Stomach smooth muscle (tissue), 2 donors: ENCODE measurements at regions not wholly inside any gene's neighbourhood (a gene's known extent, or its start where the extent isn't known, plus 50 kb on each side); places are given as distances from the start of the nearest gene placed in this dataset.

Experiments
- H3K27ac ChIP-seq: one replicate; pipeline ENCODE4 v1.7.0; 2013; ENCODE audit warnings: mild to moderate bottlenecking, low read length, inconsistent platforms
- H3K27me3 ChIP-seq, 2 donors: one replicate each; pipeline ENCODE4 v1.7.0; 2013; ENCODE audit warnings: low read length in 2 of 2; ENCODE audit not compliant: insufficient read depth in 2 of 2, control insufficient read depth in 1 of 2
- H3K36me3 ChIP-seq, 2 donors: one replicate each; pipeline ENCODE4 v1.7.0; 2013; ENCODE audit warnings: low read length in 2 of 2; ENCODE audit not compliant: control insufficient read depth in 2 of 2, insufficient read depth in 2 of 2
- H3K4me1 ChIP-seq: one replicate; pipeline ENCODE4 v1.7.0; 2013; ENCODE audit warnings: low read length; ENCODE audit not compliant: control insufficient read depth, insufficient read depth
- H3K4me3 ChIP-seq, 2 donors: one replicate each; pipeline ENCODE4 v1.7.0; 2013; ENCODE audit warnings: low read length in 2 of 2
- H3K9ac ChIP-seq, 2 donors: one replicate each; pipeline ENCODE4 v1.7.0; 2013; ENCODE audit warnings: low read length in 2 of 2, mild to moderate bottlenecking in 1 of 2
- H3K9me3 ChIP-seq, 2 donors: one replicate each; pipeline ENCODE4 v1.7.0; 2013; ENCODE audit warnings: low read length in 2 of 2; ENCODE audit not compliant: control insufficient read depth in 2 of 2
- donor health status: healthy.
- donor health status: Pancreatic carcinoma.

DNA sequence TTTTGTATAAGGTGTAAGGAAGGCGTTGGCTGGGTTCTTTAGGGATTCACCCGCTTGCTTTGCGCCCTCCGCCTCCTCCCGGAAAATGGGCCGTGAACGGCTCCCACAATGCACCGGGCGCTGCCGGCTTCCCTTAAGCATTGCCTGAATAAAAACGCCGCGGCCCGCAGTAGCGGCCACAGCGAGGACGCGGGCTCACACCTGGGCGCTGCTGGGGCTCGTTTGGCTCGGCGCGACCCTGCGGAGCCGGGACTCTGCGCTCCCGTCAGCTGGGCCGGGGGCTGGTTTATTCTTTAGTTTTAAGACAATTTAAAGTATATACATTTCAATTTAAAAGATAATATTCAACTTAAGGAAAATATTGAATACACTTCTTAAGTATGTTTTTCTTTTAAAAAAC, 343.5 kb upstream of the RGMA start:
- Histone ChIP-seq H3K27me3 (no peaks in the 10 kb centered on the region), H3K27ac (no peak overlapping the region), H3K4me3 (no peak overlapping the region), H3K36me3 (no peaks in the 10 kb centered on the region), H3K9me3 (no peaks in the 10 kb centered on the region), H3K4me1 (no peaks in the 10 kb centered on the region), H3K9ac (no peak overlapping the region)

GRCh38 chr15:93428807-93429351, 339.9 kb upstream of the RGMA start:
- Histone ChIP-seq H3K27me3 (no peaks in the 10 kb centered on the region), H3K36me3 (no peaks in the 10 kb centered on the region), H3K4me1 (no peaks in the 10 kb centered on the region), H3K27ac (no peak overlapping the region), H3K9me3 (no peaks in the 10 kb centered on the region), H3K9ac (no peak overlapping the region), H3K4me3 (no peak overlapping the region)

DNA sequence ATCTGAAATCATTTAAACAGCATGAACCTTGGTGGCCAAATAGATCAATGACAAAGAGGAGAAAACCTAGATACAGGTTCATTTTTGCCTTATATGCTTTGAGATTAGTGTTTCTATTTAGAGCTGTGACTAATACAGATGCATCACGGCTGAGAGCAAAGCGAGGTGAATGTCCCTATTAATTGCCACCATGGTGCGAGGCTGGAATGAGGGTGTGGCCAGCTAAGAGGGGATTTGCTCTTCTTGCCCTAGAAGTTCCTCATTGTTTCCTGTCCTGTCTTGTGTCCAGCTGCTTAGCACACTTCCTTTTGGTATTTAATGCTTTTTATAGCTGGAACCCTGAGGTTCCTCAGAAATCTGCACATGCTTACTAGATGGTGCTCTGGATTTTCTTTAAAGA, 339.1 kb upstream of the RGMA start:
- H3K4me1 ChIP-seq = no peaks in the 10 kb centered on the region
- no peak overlapping the region for H3K4me3 ChIP-seq
- H3K27me3 ChIP-seq = no peaks in the 10 kb centered on the region
- no peak overlapping the region for H3K9ac ChIP-seq
- no peaks in the 10 kb centered on the region for H3K9me3 ChIP-seq
- no peak overlapping the region for H3K27ac ChIP-seq
- H3K36me3 ChIP-seq = no peaks in the 10 kb centered on the region

- H3K27me3 ChIP-seq = no peaks in the 10 kb centered on the region
- no peak overlapping the region for H3K9ac ChIP-seq
- no peaks in the 10 kb centered on the region for H3K9me3 ChIP-seq
- H3K36me3 ChIP-seq = no peaks in the 10 kb centered on the region
- H3K4me1 ChIP-seq = no peaks in the 10 kb centered on the region
- no peak overlapping the region for H3K27ac ChIP-seq
- H3K4me3 ChIP-seq = no peak overlapping the region
These were observed 335.1 kb upstream of the RGMA start for GRCh38 chr15:93424131-93424530.

GRCh38 chr15:93422476-93422875, 333.5 kb upstream of the RGMA start:
- Histone ChIP-seq H3K9me3 (no peaks in the 10 kb centered on the region), H3K36me3 (no peaks in the 10 kb centered on the region), H3K27me3 (no peaks in the 10 kb centered on the region), H3K4me1 (peaks cover 3% of the 10 kb centered on the region), H3K9ac (no peak overlapping the region), H3K27ac (no peak overlapping the region), H3K4me3 (no peak overlapping the region)

- H3K36me3 ChIP-seq = no peaks in the 10 kb centered on the region
- H3K9ac ChIP-seq = no peak overlapping the region
- no peaks in the 10 kb centered on the region for H3K27me3 ChIP-seq
- H3K4me1 ChIP-seq = peaks cover 3% of the 10 kb centered on the region
- no peaks in the 10 kb centered on the region for H3K9me3 ChIP-seq
- no peak overlapping the region for H3K27ac ChIP-seq
- H3K4me3 ChIP-seq = no peak overlapping the region
These were observed 331.5 kb upstream of the RGMA start for GRCh38 chr15:93420477-93420876.

GRCh38 chr15:93420050-93420452, 331.0 kb upstream of the RGMA start:
- H3K36me3 ChIP-seq = no peaks in the 10 kb centered on the region
- no peaks in the 10 kb centered on the region for H3K9me3 ChIP-seq
- no peak overlapping the region for H3K27ac ChIP-seq
- H3K4me1 ChIP-seq = peaks cover 3% of the 10 kb centered on the region
- H3K4me3 ChIP-seq = no peak overlapping the region
- no peak overlapping the region for H3K9ac ChIP-seq
- H3K27me3 ChIP-seq = no peaks in the 10 kb centered on the region

DNA sequence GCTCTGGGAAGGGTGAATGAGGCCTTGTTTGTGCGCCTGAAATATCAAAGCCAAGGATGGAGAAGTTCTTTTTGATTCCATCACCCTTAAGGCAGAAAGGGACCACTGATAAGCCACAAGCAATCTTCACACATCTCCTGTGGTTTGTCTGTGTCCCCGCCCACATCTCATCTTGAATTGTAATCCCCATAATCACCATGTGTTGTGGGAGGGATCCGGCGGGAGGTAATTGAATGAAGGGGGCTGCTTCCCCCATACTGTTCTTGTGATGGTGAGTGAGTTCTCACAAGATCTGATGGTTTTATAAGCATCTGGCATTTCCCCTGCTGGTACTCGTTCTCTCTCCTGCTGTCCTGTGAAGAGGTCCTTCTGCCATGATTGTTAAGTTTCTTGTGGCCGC, 329.6 kb upstream of the RGMA start:
- H3K4me3 ChIP-seq = no peak overlapping the region
- H3K9ac ChIP-seq = no peak overlapping the region
- H3K27ac ChIP-seq = no peak overlapping the region
- H3K9me3 ChIP-seq = no peaks in the 10 kb centered on the region
- peaks cover 3% of the 10 kb centered on the region for H3K4me1 ChIP-seq
- no peaks in the 10 kb centered on the region for H3K27me3 ChIP-seq
- no peaks in the 10 kb centered on the region for H3K36me3 ChIP-seq

DNA sequence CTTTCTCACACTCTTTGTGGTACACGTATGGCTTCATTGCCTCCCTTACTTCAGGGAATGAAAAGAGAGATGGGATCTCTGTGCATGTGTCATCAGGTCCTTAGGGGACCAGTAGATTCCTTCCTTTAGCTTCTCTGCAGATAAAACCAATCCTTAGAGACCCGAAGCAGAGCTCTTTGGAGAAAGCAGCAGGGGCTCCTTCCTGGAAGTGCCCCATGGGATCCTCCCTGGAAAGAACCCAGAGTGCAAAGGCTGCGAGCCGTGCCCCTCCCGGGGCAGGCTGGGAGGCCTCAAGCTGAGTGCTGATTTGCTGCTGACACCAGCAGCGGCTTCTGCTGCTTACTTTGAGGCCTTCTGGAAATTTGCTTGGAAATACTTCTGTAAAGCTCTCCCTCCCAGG, 328.6 kb upstream of the RGMA start:
- Histone ChIP-seq H3K36me3 (no peaks in the 10 kb centered on the region), H3K9ac (no peak overlapping the region), H3K9me3 (no peaks in the 10 kb centered on the region), H3K27ac (no peak overlapping the region), H3K4me1 (peaks cover 3% of the 10 kb centered on the region), H3K27me3 (no peaks in the 10 kb centered on the region), H3K4me3 (no peak overlapping the region)

DNA sequence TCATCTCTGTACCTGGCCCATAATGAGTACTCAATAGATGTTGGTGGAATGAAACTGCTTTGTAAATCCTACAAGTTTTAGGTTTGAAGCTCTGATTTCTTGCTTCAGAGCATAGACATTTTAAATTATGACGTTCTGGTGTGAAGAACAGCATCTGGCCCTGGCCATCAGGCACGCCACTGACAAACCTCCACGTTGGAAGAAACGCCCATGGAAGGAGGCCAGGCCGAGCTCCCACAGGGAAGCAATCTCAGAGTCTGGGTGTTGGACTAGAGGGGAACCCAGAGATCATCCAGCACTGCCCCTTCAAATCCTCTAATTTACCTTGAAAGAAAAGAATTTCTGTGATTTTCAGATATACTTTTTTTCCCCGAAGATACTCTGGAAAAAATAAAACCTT, 328.1 kb upstream of the RGMA start:
- Histone ChIP-seq H3K4me1 (peaks cover 3% of the 10 kb centered on the region), H3K4me3 (no peak overlapping the region), H3K9me3 (no peaks in the 10 kb centered on the region), H3K27ac (no peak overlapping the region), H3K36me3 (no peaks in the 10 kb centered on the region), H3K9ac (no peak overlapping the region), H3K27me3 (no peaks in the 10 kb centered on the region)

DNA sequence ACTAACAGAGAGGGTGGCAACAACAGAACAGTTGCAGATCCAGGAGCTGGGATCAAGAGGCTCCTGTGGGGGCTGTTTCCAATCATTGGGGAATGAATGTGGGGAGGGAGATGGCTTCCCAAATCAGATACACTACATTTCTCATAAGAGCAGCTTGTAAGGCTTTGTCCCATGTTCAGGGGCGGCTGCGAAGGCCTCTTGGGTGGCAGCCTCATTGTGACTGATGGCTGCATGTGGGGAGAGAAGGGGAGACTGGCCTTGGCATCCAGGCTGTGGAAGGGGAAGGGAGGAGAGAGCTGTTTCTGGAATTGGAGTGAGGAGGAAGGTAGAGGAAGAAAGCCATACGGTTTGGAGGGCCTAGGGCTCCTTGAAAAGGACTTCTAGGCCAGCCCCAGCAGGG, 326.6 kb upstream of the RGMA start:
- H3K4me1 ChIP-seq = peaks cover 3% of the 10 kb centered on the region
- no peak overlapping the region for H3K9ac ChIP-seq
- H3K27me3 ChIP-seq = no peaks in the 10 kb centered on the region
- no peak overlapping the region for H3K27ac ChIP-seq
- no peaks in the 10 kb centered on the region for H3K36me3 ChIP-seq
- H3K9me3 ChIP-seq = no peaks in the 10 kb centered on the region
- H3K4me3 ChIP-seq = no peak overlapping the region
